GM20000 (cell line): ENCODE measurements at regions not wholly inside any gene's neighbourhood (a gene's known extent, or its start where the extent isn't known, plus 50 kb on each side); places are given as distances from the start of the nearest gene placed in this dataset.

Experiments
- DNase-seq: peaks from one replicate; pipeline ENCODE4 v3.0.0; 2012; ENCODE audit warnings: low spot score
- TF ChIP-seq, protein P1 (sequence below): IDR thresholded peaks from 2 replicates; pipeline ENCODE4 v1.5.1; 2012; ENCODE audit warnings: mild to moderate bottlenecking, control low read depth; ENCODE audit errors: extremely low read depth, missing control alignments

GRCh38 chr2:58796239-58796910 lies 555.2 kb upstream of the FANCL start:
- DNase-seq = no peak
- TF ChIP-seq, protein P1, sequence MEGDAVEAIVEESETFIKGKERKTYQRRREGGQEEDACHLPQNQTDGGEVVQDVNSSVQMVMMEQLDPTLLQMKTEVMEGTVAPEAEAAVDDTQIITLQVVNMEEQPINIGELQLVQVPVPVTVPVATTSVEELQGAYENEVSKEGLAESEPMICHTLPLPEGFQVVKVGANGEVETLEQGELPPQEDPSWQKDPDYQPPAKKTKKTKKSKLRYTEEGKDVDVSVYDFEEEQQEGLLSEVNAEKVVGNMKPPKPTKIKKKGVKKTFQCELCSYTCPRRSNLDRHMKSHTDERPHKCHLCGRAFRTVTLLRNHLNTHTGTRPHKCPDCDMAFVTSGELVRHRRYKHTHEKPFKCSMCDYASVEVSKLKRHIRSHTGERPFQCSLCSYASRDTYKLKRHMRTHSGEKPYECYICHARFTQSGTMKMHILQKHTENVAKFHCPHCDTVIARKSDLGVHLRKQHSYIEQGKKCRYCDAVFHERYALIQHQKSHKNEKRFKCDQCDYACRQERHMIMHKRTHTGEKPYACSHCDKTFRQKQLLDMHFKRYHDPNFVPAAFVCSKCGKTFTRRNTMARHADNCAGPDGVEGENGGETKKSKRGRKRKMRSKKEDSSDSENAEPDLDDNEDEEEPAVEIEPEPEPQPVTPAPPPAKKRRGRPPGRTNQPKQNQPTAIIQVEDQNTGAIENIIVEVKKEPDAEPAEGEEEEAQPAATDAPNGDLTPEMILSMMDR = no peak

GRCh38 chr2:58794916-58795315 lies 553.8 kb upstream of the FANCL start:
- no peak for DNase-seq
- TF ChIP-seq, protein P1 = no peak

DNA sequence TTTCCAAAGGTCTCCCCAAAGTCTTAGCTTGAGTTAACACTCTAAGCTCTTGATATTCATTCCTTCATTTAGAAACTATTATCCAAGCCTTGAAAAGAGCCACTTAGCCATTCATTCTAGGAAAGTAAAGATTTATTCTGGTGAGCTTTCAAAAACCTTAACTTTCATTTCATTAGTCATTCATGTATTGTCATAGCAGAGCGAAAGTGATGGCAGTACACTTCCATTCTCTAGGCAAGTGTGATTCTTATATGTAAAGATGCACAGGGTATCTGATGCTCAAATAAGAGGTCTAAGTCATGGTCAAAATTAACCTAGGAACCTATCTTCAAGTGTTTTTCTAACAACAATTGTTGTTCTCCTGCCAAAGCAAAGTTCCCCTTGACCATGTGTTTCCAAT lies 553.0 kb upstream of the FANCL start:
- DNase-seq = no peak
- TF ChIP-seq, protein P1 = no peak

- no peak for DNase-seq
- TF ChIP-seq, protein P1 = no peak
These were observed 547.3 kb upstream of the FANCL start for GRCh38 chr2:58788402-58788801.

DNA sequence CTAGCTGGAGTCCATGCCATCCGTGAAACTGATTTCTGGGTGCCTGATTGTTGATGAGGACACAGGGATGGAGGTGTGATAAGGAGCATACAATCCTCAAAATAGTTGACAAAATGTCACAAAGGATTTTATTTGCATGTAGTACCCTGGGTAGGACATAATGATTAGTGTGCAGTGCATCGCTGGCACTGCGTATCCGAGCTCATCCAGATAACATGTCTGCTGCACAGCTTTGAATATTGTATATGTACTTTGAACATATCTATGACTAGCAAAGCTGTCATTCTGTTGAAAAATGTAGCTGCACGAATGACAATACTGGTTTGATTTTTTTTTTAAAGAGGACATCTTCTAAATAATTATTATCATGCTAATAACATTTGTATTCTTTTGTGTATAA lies 529.7 kb upstream of the FANCL start:
- no peak for DNase-seq
- TF ChIP-seq, protein P1 = no peak

DNA sequence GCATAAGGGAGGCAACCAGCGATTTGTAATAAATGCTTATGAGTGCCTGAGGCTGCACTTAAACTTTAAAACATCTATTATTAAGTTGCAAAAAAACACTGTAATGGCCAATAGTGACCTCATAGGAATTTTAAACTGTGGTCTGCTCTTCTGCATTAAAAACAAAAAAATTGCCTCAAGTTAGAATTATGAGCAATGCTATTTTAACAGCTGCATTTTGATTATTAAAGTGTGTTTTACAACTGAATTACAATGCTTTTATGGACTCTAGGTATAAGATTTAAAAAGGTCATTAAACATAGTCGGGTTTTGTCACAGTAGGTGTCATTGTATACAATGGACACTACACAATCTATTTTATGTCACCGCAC lies 528.7 kb upstream of the FANCL start:
- no peak for DNase-seq
- TF ChIP-seq, protein P1 = no peak

- no peak for DNase-seq
- TF ChIP-seq, protein P1 = no peak
These were observed 528.2 kb upstream of the FANCL start for GRCh38 chr2:58769111-58769863.
